ENCODE measurements at regions not wholly inside any gene's neighbourhood (a gene's known extent, or its start where the extent isn't known, plus 50 kb on each side); places are given as distances from the start of the nearest gene placed in this dataset.

- no peak overlapping the region for H3K27ac Mint-ChIP-seq
- H3K9me3 Mint-ChIP-seq: peaks cover 3% of the 10 kb centered on the region
- H3K27me3 Mint-ChIP-seq: no peaks in the 10 kb centered on the region
- no peak overlapping the region for H3K4me3 Mint-ChIP-seq
- H3K4me1 Mint-ChIP-seq: no peaks in the 10 kb centered on the region
- DNase-seq: no peak
- H3K36me3 Mint-ChIP-seq: peaks cover 10% of the 10 kb centered on the region
Observed at GRCh38 chr2:43099797-43100196, 126.6 kb downstream of the ZFP36L2 start.

DNA sequence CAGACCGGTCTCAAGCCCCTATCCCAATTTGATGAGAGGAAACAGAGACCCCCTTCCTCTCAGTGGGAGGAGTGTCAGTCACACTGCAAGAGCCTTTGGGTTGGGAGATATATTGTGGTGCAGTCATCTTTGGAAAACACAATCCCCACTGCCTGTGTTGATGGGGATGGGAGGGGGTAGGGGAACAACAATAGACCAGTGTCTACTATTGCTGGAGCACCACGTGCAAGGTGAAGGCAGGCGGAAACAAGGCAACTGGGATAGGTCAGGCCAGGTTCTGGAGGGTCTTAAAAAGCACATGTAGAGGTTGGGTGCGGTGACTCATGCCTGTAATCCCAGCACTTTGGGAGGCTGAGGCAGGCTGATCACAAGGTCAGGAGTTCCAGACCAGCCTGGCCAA lies 127.9 kb downstream of the ZFP36L2 start:
- no peak overlapping the region for H3K4me3 Mint-ChIP-seq
- DNase-seq: no peak
- H3K27me3 Mint-ChIP-seq: no peaks in the 10 kb centered on the region
- peaks cover 7% of the 10 kb centered on the region for H3K36me3 Mint-ChIP-seq
- no peaks in the 10 kb centered on the region for H3K9me3 Mint-ChIP-seq
- no peak overlapping the region for H3K27ac Mint-ChIP-seq
- H3K4me1 Mint-ChIP-seq: no peaks in the 10 kb centered on the region

GRCh38 chr2:43097644-43098408 lies 128.6 kb downstream of the ZFP36L2 start:
- no peaks in the 10 kb centered on the region for H3K9me3 Mint-ChIP-seq
- H3K4me3 Mint-ChIP-seq: no peak overlapping the region
- H3K27ac Mint-ChIP-seq: no peak overlapping the region
- H3K27me3 Mint-ChIP-seq: no peaks in the 10 kb centered on the region
- peaks cover 9% of the 10 kb centered on the region for H3K36me3 Mint-ChIP-seq
- H3K4me1 Mint-ChIP-seq: no peaks in the 10 kb centered on the region
- no peak for DNase-seq

GRCh38 chr2:43095533-43096295 lies 130.7 kb downstream of the ZFP36L2 start:
- no peak for DNase-seq
- Mint-ChIP-seq H3K9me3 (peaks cover 4% of the 10 kb centered on the region), H3K27me3 (no peaks in the 10 kb centered on the region), H3K27ac (no peak overlapping the region), H3K36me3 (peaks cover 13% of the 10 kb centered on the region), H3K4me1 (no peaks in the 10 kb centered on the region), H3K4me3 (no peak overlapping the region)

DNA sequence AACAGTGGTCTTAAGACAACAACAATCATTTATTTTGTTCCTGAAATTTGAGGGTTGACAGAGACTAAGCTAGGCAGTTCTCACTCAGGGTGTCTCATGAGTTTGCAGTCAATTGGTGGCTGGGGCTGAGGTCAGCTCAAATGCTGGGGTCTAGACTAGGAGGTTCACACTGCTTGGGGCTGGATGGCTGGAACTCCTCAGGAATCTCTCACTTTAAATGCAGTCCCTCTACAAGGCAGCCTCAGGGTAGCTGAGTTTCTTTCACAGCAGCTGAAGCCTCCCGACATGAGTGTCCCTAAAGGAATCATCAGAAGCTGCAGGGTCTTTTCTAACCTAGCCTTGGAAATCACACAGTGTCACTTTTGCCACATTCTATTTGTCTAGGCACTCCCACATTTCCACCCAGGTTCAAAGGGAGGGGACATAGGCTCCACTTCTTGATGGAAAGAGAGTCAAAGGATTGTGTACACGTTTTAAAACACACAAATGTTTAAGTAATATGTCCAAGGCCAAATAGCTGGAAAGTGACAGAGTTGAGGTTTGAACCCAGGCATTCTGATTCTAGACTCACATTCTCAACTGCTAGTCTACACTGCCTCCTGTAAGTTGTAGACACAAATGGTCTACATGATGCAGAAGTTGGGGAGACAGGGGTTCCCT lies 133.8 kb downstream of the ZFP36L2 start:
- DNase-seq: no peak
- Mint-ChIP-seq H3K4me1 (no peaks in the 10 kb centered on the region), H3K36me3 (peaks cover 18% of the 10 kb centered on the region), H3K27ac (no peak overlapping the region), H3K9me3 (peaks cover 14% of the 10 kb centered on the region), H3K27me3 (no peaks in the 10 kb centered on the region), H3K4me3 (no peak overlapping the region)

DNA sequence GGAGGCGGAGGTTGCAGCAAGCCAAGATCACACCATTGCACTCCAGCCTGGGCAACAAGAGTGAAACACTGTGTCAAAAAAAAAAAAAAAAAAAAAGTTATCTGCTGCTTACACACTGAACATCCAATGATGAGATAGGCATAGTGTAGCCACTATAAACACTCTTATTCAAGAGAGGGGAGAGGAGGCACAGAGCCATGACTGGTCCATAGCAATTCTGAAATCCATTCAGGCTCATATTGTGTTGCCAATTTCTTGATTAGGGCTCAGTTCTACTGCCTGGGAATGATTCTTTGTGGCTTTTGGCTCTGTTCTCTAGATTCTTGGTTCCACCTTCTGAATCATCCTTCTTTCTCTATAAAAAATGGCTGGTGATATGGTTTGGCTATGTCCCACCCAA lies 136.1 kb downstream of the ZFP36L2 start:
- peaks cover 13% of the 10 kb centered on the region for H3K36me3 Mint-ChIP-seq
- DNase-seq: no peak
- H3K4me3 Mint-ChIP-seq: no peak overlapping the region
- H3K27me3 Mint-ChIP-seq: no peaks in the 10 kb centered on the region
- H3K4me1 Mint-ChIP-seq: peaks cover 3% of the 10 kb centered on the region
- H3K9me3 Mint-ChIP-seq: peaks cover 14% of the 10 kb centered on the region
- H3K27ac Mint-ChIP-seq: no peak overlapping the region

GRCh38 chr2:43088143-43089073 lies 138.0 kb downstream of the ZFP36L2 start:
- H3K4me1 Mint-ChIP-seq: peaks cover 9% of the 10 kb centered on the region

GRCh38 chr2:43087413-43087812 lies 139.0 kb downstream of the ZFP36L2 start:
- Mint-ChIP-seq H3K27ac (no peak overlapping the region), H3K4me1 (peaks cover 9% of the 10 kb centered on the region), H3K4me3 (no peak overlapping the region), H3K9me3 (peaks cover 14% of the 10 kb centered on the region), H3K36me3 (peaks cover 10% of the 10 kb centered on the region), H3K27me3 (no peaks in the 10 kb centered on the region)
- DNase-seq: no peak

More at GRCh38 chr2:43088143-43089073, 138.0 kb downstream of the ZFP36L2 start:
- Mint-ChIP-seq H3K9me3 (peaks cover 14% of the 10 kb centered on the region), H3K27ac (no peak overlapping the region), H3K36me3 (peaks cover 12% of the 10 kb centered on the region), H3K27me3 (no peaks in the 10 kb centered on the region), H3K4me3 (no peak overlapping the region)
- DNase-seq: no peak

GRCh38 chr2:43086451-43087221 lies 139.8 kb downstream of the ZFP36L2 start:
- H3K27ac Mint-ChIP-seq: no peak overlapping the region
- peaks cover 14% of the 10 kb centered on the region for H3K9me3 Mint-ChIP-seq
- H3K27me3 Mint-ChIP-seq: no peaks in the 10 kb centered on the region
- no peak for DNase-seq
- peaks cover 9% of the 10 kb centered on the region for H3K4me1 Mint-ChIP-seq
- H3K4me3 Mint-ChIP-seq: no peak overlapping the region
- H3K36me3 Mint-ChIP-seq: peaks cover 7% of the 10 kb centered on the region

DNA sequence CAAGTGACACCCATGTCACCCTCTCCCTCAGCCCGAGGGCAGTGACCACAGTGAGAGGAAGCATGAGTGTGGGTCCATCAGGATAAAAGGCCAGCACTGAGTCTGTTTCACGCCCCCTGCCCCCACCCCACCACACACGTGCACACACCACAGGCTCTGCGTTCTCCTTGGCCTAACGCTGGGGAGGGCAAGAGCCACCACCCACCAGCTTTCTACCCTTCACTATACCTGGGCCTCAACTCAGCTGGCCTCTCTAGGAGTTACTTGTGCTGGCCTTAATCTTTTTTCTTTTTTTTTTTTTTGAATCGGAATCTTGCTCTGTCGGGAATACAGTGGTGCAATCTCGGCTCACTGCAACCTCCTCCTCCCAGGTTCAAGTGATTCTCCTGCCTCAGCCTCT lies 140.5 kb downstream of the ZFP36L2 start:
- H3K4me3 Mint-ChIP-seq: no peak overlapping the region
- DNase-seq: no peak
- H3K4me1 Mint-ChIP-seq: peaks cover 9% of the 10 kb centered on the region
- H3K27ac Mint-ChIP-seq: no peak overlapping the region
- H3K36me3 Mint-ChIP-seq: peaks cover 7% of the 10 kb centered on the region
- H3K27me3 Mint-ChIP-seq: no peaks in the 10 kb centered on the region
- peaks cover 13% of the 10 kb centered on the region for H3K9me3 Mint-ChIP-seq

DNA sequence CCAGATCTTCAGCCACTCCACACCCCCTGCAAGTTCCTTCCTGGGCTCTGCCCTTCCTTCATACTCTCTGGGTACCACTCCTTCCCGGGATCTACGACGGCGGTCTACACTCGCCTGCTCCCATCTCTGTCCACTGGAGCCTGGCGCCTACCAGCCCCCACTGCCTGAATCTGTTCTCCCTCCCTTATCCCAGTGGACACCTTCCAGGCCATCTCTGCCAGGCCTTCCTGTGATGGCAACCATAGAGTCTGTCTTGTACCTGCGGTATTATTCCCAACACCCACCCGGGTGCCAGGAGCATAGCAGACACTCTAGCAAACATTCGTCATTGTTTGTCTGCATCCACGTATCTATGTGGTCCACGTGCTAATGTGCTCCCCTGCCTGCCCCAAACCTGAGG lies 140.9 kb downstream of the ZFP36L2 start:
- Mint-ChIP-seq H3K9me3 (peaks cover 9% of the 10 kb centered on the region), H3K4me1 (peaks cover 9% of the 10 kb centered on the region), H3K36me3 (peaks cover 5% of the 10 kb centered on the region), H3K27ac (peak overlapping the region; percentile 16), H3K27me3 (no peaks in the 10 kb centered on the region), H3K4me3 (no peak overlapping the region)
- DNase-seq: no peak

DNA sequence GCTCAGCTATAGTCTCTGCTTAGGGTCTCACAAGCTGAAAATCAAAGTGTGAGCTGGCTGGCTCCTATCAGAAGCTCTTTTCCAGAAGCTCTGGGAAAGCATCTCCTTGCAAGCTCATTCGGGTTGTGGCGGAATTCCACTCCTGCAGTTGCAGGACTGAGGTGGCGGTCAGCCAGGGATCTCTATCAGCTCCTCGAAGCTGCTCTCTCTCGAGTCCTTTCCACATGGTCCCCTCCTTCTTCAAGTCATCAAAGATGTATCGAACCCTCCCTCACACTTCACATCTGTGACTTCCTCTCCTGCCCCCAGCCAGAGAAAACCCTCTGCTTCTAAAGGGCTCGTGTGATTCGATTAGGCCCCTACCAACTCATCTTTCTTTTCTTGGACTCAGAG lies 141.7 kb downstream of the ZFP36L2 start:
- Mint-ChIP-seq H3K9me3 (peaks cover under 1% of the 10 kb centered on the region), H3K4me1 (peaks cover 9% of the 10 kb centered on the region), H3K27ac (no peak overlapping the region), H3K36me3 (peaks cover under 1% of the 10 kb centered on the region), H3K27me3 (no peaks in the 10 kb centered on the region), H3K4me3 (no peak overlapping the region)
- DNase-seq: no peak

DNA sequence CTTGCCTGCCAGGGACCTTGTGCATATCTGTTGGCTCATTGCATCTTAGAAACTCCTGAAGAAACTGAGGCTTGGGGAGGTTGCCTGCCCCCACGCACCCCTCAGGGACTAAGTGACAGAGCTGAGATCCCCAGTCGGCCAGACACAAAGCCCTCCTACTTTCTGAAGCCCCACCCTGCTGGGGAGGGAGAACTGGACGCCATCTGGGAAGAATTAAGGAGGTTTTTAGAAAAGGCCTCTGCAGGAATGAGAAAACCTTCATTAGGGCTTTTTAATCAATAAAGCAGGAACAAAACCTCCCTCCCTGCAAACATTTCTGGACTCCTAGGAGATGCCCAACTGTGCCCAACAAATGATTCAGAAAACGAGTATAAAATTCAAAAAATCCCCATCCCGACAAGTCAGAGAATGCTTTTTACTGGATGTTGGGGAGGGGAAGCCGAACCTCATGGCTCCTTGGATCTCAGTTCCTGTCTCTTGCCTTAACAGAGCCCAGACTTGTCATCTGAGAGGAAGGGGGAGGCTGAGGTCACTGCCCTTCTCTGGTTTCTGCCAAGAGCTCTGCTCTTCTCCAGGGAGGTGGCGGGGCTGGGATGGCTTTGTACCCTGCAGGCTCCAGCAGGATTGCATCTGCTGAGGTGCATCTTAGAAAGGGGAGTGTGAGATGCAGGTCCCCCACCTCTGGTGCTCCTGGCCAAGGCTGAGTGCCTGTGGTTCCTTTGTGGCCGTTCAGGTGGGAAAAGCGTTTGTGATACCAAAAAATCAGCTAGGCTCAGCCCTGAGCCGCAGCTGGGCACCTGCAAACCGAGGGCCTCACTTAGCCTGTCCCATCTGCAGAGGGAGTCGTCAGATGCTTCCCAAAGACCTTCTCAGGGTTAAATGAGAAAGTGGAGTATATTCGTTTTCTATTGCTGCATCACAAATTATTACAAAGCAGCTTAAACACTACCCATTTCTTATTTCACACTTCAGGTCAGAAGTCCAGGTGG lies 142.4 kb downstream of the ZFP36L2 start:
- Mint-ChIP-seq H3K36me3 (no peaks in the 10 kb centered on the region), H3K27ac (no peak overlapping the region), H3K4me1 (peaks cover 9% of the 10 kb centered on the region), H3K4me3 (no peak overlapping the region), H3K27me3 (no peaks in the 10 kb centered on the region), H3K9me3 (no peaks in the 10 kb centered on the region)
- DNase-seq: no peak
